GM21423 (cell line): ENCODE measurements at regions not wholly inside any gene's neighbourhood (a gene's known extent, or its start where the extent isn't known, plus 50 kb on each side); places are given as distances from the start of the nearest gene placed in this dataset.
A peak's percentile ranks its signal among the peaks of the same experiment; 100 is the strongest.

Experiments
- ATAC-seq: cut with Tn5 transposase; IDR thresholded peaks from one replicate; pipeline ENCODE4 v1.9.1; 2021; ENCODE audit warnings: mild to moderate bottlenecking, moderate library complexity; ENCODE audit not compliant: unreplicated experiment

- ATAC-seq: no peak
These were observed 141.3 kb downstream of the TLE3 start for GRCh38 chr15:69956417-69956816.

GRCh38 chr15:69957175-69957574, 140.5 kb downstream of the TLE3 start:
- no peak for ATAC-seq

DNA sequence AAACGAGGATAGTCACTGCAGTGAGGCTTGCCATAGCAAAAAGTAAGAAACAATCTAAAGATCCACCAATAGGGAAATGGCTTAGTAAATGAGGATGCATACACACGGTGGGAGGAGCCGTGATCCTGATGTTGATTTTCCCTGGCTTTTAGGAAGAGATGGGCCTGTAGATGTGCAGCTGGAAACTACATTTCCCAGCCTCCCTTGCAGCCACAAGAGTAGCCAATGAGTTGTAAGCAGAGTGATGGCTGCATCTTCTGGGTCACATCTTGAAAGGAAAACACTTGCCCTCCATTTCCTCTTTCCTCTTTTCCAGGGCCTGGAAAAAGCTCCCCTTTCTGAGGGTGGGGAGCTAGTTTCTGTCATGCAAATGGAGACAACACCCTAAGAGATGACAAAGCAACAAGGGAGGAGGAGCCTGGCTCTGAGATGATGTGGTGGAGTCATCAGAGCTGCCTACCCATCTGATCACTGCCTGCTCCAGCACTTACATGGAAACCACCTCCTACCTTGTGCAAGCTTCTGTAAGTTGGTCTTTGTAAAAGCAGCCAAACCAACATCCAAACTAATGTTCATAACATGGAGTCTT, 139.1 kb downstream of the TLE3 start:
- ATAC-seq: no peak

GRCh38 chr15:69962561-69962960, 135.2 kb downstream of the TLE3 start:
- ATAC-seq: no peak

DNA sequence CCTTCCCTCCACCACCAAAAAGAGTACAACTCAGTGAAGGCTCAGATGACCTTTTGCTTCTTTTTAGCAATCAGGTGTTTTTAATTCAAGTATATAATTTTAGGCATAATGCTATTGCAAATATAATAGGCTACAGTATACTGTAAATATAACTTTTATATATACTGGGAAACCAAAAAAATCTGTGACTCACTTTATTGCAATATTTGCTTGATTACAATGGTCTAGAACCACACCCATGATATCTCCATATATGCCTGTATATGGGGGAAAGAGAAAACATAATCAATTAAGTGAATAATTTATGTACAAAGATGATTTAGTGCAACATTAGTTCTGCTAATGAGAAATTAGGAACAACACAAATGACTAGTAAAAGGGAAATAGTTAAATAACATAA, 134.3 kb downstream of the TLE3 start:
- ATAC-seq: no peak

- no peak for ATAC-seq
These were observed 125.9 kb downstream of the TLE3 start for GRCh38 chr15:69971771-69972170.

DNA sequence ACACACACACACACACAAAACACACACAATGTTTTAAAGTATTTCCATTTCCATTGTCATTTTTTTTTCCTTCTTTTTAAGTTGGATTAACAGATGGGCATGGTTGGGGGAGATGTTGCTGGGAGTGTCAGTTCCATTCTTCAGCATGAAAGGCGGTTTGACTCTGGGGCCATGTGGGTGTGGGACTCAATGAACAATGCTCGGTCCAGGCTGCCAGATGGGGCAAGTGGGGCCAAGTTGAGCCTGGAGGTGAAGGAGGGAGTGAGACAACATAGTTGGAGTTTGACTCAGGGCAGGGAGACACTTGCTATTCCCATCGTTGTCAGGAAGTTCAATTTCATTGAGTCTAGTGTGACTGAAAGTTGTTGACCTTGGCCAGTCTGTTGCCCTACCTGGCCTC, 125.3 kb downstream of the TLE3 start:
- ATAC-seq: no peak

DNA sequence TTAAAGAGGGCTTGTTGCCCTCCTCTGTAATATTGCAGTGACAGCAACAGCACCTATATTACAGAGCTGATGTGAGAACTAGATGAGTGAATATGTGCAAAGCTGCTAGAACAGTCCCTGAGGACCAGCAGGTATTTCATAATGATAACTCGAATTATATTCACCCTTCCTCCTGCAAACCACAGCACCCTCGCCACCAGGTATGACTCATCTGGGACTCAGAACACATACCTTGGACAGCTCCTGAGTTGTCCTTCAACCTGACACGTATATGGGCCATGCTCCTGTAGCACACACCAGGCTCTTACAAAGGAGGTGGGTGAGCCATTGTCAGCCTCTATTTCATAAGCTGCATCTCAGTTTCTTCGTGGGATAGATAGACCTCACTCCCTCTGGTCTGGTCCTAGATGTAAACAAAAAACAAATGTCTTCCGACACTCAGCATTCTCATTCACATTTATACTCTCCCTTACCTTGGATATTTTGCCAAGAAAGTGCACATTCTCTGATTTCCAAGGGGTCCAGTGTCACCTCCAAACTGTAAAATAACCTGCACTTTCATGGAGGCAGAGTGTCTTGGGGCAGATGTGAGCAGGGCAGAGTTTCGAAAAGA, 124.5 kb downstream of the TLE3 start:
- ATAC-seq: no peak

GRCh38 chr15:69973880-69974279, 123.8 kb downstream of the TLE3 start:
- no peak for ATAC-seq

GRCh38 chr15:69974321-69974720, 123.4 kb downstream of the TLE3 start:
- no peak for ATAC-seq

DNA sequence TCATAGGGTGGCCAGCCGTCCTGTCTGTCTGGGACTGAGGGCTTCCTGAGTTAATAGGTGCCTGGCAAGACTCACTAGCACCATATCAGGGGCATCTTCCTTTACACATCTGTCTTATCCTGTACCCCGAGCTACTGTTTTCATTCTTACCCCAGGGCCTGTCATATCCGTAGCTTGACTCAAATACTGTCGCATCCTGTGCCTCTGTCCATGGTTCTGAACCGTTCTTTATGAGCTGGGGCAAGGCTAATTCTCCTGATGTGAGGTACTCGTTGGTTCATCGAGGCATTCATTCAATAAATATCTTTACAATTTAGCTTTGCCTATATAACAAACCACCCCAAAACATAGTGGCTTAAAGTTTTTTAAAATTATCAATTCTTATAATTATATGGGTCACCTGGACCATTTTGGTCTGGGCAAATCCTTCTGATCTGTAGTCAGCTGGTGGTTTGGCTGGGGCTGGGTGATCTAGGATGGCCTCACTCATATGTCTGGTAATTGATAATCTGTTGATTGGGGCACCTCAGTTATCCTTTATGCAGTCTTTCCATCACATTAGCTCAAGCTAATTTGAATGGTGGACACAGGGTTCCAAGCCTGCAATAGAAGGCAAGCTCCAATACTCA, 121.2 kb downstream of the TLE3 start:
- ATAC-seq: no peak

GRCh38 chr15:69978603-69979002, 119.1 kb downstream of the TLE3 start:
- no peak for ATAC-seq

- no peak for ATAC-seq
These were observed 118.5 kb downstream of the TLE3 start for GRCh38 chr15:69979262-69979661.

GRCh38 chr15:69979783-69980182, 117.9 kb downstream of the TLE3 start:
- ATAC-seq: peak; percentile 76

- ATAC-seq: no peak
These were observed 117.2 kb downstream of the TLE3 start for GRCh38 chr15:69980341-69981059.

- no peak for ATAC-seq
These were observed 115.7 kb downstream of the TLE3 start for GRCh38 chr15:69982037-69982436.

- ATAC-seq: no peak
These were observed 113.9 kb downstream of the TLE3 start for GRCh38 chr15:69983696-69984265.

DNA sequence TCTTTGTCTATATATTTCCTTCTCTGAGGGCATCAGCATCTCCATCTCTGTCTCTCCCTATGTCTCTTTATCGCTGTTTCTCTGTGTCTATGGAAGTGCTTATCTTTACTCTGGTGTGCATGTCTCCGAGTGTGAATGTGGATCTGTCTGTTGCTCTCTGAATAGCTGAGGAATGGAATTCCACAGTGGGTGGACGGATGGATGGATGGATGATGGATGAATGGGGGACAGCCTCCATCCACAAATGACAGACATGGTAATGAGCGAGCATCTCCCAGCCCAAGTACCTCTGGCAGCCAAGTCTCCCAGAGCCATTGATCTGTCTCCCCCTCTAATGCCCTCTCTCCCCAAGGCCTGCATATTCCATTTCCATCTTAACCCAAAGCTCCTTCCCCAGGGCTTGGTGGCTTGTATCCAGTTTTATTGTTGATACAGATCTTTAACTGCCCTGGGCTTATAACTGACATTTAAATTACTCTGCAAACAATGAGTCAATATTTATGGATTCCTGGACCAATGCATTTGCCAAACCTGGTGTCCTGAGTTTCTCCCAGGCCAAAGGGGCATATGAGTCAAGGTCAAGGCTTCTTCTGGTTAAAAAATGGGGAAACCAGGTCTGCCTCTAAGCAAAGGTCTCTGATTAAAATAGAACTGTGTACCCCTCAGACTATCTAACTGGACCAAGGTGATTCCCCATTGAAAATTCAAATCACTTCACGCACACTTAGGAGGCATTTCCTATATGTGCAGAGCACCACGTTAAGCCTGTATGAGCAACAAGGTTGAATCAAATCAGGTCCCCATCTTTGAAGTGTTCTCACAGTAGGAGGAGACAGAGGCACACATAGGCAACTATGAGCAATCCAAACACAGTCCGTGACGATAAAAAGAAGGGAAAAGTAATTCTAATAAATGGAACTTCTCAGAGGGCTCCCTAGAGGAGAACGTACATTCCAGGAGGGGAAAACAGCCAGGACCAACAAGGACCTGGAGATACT, 109.9 kb downstream of the TLE3 start:
- no peak for ATAC-seq

GRCh38 chr15:69988541-69989225, 109.0 kb downstream of the TLE3 start:
- ATAC-seq: no peak
